DMS53 (cell line): ENCODE measurements at regions not wholly inside any gene's neighbourhood (a gene's known extent, or its start where the extent isn't known, plus 50 kb on each side); places are given as distances from the start of the nearest gene placed in this dataset.
"Not testable (repeated sequence)": the region's sequence is repeated elsewhere in the genome, so short reads cannot be mapped to it uniquely, and the experiment has no call there.

Source experiments
- DNase-seq: peaks from one replicate; lab custom pipeline; 2025; lab: John Stamatoyannopoulos, UW

DNA sequence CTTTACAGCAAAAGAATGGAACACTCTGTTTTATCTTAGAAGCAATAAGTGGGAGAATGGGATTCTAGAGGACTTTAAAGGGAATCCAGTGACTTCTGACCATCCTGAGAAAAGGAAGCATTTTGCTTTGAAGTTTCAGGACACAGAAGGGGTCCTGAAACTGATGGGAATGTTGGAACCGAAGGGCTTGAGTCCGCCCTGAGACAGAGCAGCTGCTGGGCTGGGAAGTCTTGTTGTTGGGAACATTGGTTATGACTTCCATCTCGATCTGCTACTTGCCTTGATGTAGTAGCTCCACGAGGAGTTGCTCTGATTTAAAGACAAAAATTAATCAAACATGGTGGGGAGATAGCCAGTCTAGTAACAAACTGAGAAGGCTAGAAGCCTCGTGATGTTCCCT lies 177.6 kb downstream of the JCAD start:
- DNase-seq, result no peak

DNA sequence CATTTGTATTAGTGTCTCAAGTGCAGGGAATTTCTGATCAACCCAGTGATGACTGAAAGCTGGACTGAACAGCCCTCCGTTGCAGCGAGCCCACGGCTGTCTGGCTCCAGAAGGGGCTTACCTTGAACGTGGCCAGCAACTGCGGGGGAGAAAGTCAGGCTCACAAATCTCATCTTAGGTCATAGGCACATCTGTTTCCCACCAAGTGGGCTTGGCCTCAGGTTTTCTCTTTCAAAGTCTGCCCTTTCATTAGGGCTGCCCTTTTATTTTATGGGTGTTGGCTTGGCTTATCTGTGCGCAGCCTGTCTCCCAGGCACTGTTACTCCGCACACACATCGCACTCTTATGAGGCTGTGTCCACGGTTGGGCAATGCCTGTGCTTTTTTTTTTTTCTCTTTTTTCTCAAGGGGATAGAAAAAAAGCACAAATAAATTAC lies 178.0 kb downstream of the JCAD start:
- DNase-seq, result no peak

DNA sequence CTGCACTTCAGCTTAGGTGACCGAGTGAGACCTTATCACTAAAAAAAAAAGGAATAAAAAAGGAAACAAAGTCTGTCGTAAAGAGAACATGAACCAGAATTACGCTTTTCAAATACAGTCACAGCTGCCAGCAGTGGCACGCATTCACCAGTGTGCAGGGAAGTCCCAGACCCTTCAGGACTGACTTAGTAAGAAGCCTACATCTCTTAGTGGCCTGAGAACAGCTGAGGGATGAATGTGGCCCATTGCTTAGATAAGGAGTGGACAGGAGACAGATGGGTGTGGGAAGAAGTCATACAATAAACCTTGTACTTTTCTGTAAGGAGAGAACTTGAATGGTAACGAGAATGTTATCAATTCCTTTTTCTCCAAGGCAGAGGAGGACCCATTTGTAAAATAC lies 178.5 kb downstream of the JCAD start:
- no peak for DNase-seq

DNA sequence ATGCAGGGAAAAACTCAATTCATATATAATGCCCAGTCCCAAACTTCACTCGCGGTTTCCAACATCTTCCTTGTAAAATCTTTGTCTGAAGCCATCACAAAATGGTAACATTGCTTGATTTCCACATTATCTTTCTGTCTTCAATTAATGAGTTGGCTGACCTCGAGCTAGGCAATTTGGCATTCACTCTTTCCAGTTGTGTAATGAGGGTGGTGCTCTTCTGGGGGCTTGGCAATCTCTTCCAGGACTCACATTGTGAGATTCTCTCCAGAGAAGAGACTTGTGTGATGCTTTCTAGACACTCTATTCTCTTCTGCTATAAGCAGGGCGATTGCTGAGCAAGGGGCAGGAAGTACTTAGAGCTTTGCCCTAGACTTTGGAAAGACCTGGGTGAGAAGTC lies 179.5 kb downstream of the JCAD start:
- DNase-seq, result no peak

DNA sequence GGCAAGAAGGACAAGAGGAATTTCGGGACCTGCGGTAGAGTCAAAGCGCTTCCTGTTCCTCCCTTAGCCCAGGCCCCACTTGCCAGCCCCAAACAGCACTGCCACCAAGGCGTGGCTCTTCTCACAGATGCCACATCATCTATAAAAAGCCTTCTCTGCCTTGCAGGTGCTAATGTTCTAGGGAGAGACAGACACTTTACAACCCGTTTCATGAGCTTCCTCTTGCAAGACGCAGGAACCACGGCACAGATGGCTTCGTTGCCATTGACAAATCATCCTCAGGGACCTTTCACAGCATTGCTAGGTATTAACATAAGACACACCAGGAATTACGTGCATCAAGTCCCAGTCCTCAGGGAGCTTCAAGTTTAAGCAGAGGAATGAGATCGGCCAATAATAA lies 180.9 kb downstream of the JCAD start:
- no peak for DNase-seq

DNA sequence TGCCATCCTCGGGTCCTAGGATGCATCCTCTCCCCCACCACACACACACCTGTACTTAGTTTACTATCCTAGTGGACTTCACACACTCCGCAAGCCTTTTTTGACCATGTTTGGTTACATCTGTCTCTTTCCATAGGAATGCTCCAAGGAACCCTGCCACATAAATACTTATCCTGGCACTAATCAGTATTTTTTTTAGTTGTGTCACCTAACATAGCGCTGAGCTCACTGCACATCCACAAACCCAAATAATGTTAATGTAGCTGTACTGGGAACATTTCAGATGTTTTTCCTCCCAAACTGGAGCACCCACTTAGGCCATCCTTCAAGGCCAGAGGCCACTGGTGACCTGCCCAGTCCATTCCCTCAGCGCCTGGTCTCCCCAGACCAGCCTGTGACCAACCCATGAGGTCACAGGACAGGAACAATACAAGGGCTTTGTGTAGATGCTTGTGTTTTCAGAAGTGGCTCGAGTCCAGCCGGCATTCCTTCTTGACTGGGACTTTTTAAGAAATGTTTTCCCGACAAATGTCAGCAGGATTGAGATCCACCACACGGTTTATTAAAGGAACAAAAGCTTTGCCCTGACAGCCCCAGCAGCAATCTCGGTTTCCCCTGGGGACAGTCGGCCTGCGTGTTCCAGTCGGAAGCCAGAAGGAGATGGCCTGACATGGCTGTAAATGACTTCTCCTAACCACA lies 181.4 kb downstream of the JCAD start:
- DNase-seq, result no peak

DNA sequence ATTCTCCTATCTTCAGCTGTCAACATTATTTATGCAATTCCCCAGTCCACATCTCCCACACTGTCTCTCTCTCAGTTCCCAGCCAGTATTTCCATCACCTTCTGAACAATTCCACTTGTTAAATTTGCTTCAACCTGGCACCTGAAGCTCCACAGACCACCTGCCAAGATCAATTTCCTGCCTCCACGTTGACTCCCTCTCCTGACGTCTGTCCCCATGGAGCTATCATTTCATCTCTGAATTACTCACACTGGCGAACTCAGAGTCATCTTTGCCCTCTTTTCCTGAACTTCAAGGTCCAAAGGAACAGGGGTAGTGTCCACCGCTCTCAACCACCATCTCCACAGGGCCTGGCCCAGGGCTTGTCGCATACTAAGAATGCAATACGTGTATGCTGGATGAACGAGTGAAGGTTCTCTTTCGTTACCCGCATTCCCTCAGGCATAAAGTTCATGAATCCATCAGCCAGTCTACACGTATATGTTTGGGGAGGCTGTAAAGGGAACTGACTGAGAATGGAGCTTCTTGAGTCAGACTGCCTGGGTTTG lies 183.3 kb downstream of the JCAD start:
- DNase-seq, result no peak

DNA sequence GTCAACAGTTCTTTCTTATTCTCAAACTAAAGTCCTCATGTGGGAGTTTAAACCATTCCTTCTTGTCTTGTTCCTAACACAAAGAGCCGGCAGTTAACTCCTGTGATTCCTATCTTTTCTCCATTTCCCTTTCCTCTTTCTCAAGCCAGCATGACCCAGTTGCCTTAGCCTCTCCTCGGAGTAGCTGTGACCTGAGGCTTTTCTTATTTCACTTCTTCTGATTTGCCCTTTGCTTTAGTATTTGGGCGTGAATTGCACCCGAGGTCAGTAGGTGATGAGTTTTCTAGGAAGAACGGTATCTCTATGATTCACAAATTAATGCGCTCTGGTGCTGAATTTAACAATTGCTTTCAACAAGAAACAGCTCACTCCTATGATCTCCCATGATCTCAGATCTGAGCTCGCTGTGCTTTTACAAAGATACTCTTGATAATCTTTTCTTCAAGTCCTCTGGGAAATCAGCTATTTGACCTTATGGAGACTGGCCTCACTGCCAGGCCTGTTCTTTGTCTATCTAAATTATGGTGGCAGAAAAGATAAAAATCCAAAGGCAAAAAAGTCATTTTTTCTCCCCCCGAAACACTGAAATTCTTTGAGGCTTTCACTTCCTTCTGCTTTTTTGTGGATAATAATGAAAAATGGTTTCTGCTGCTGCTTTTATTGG lies 184.6 kb downstream of the JCAD start:
- DNase-seq, result no peak

DNA sequence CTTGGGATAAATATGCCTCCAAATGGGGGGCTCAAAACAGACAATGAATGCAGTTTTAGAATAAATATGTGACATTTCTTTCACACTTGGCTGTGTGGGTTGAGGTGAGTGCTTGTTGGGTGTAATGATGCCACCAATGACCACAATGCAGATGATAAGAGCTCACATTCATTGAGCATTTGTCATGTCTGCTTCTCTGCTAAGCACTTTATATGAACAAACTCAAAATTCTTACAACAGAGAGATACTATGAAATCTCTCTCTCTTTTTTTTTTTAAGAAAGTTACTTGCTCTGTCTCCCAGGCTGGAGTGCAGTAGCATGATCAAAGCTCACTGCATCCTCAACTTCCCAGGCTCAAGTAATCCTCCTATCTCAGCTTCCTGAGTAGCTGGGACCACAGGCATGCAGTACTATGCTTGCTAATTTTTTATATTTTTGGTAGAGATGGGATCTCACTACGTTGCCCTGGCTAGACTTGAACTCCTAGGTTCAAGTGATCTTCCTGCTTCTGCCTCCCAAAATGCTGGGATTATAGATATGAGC lies 185.4 kb downstream of the JCAD start:
- no peak for DNase-seq

DNA sequence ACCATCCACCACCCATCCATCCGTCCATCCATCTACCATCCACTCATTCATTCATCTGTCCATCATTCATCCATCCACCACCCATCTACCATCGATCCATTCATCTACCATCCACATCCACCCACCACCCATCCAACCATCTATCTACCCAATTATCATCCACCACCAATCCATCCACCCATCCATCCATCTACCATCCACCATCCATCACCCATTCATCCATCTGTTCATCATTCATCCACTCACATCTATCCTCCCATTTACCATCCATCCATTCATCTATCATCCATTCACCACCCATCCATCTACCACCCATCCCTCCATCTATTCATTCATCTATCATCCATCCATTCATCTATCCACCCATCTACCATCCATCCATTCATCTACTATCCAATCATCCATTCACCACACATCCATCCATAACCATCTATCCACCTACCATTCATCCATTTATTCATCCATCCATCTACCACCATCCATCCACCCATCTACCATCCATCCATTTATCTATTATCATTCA lies 188.8 kb downstream of the JCAD start:
- DNase-seq, result no peak

DNA sequence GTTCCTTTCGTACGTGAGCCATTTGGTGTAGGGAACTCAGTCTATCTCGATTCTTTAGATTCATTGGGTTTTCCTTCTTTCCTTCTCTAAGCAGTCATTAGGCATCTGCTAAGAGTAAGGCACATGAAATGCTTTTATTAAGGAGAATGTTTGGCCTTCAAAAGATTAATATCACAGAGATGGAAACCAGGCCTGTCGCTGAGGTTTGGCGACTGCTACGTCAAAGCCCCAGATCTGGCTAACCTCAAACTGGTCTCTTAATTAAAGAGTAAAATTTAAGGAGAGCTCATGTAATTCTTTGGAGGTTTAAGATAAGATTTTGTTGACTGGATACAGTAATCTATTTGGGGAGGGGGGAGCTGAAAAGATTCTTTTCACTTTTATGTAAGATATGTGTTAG lies 189.8 kb downstream of the JCAD start:
- DNase-seq, result no peak

DNA sequence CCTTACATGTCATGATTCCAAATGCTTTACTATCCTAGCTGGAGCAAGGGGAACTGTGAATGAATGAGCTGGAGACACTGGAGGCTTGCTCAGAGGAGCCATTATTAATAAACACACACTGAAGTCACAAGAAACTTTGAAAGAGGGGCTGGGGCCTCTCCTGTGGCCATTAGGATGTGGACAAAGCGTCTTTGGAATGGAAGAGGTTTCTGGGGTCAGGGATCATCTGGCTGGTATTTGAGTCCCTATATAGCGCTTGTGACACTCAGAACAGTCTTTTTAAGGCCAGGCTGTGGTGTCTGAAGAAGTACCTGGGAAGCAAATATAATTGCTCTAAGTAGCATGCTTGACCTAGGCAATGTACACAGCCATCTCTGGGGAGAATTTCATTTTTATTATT lies 193.0 kb downstream of the JCAD start:
- DNase-seq, result no peak

DNA sequence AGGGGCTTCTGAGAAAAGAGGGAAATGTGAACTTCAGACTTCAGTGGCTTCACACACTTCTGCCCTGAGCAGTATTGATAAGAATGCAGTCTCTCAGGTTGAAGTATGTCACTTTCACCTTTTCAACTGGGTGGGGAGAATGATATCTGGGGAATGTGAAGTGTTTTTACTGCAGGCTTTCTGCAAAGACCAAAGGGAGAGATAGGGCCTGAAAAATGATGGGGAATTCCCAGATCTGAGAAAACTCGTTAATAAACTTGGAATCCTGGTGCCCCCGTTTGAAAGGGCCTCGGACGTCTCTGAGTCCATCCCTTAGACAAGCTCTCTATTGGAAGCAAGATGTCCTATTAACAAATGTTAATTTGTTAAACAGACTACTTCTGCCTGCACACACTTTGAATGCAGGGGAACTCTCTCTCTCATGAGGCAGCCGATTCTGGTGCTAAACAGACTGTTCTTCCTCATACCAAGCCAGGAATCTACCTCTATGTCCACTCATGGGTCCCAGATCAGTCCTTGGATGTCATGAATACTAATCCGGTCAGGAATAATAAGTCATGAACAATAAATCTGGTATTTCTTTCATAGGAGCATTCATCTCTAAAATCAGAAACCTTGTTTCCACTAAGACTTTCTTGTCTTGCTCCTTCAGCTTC lies 193.6 kb downstream of the JCAD start:
- peak; percentile 14 for DNase-seq

DNA sequence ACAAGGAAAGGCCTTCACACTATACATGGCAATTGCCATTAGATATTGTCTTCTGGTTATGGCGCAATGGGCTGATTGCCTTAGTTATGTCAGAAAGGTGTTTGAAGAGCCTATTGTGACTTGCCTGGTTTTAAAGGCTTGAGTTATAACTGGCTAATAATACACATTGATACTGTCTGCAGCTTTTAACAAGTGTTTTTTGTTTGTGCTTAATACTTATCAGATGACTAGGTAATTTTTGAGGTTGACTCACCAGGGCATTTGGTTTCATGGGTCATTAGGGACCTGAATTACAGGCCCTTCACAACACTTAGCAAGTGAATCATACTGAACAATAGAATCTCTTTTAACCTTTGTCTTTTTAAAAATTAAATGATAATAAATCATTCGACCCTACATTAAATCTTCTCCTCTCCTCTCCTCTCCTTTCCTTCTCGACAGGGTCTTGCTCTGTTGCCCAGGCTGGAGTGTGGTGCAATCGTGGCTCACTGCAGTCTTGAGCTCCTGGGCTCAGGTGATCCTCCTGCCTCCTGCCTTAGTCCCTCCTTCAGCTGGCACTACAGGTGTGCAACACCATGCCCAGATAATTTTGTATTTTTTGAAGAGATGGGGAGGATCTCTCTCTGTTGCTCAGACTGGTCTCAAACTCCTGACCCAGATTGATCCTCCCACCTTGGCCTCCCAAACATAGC lies 196.3 kb downstream of the JCAD start:
- peak; percentile 74 for DNase-seq

DNA sequence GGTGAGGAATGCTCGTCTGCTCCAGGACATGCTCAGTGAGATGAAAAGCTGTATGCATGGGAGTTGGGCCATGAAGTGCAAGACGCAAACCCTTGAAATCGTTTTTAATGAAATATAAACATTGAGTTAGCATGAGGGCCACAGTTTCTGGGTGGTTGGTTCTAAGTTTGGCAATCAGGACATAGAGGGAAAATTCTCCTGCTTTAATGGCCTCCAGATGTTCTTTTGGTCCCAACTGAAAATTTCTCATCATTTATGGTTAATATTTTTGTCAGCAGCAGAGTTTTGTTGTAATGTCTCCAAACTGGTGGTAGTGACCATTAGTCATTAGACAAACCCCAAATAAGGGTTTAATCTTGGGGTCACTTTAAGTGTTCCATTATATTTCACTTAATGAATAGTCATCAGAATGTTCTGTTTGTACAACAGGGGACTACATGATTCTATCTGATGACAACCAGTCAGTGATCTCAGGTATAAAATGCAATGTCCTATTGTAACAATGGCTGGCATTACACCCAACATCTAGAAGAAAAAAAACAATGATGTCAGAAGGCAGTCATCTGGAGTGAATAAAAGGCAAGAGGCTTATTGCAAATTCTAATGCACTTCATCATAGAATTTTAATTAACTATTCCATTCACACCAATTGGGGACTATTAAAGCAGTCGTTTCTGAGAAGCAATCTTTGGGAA lies 197.4 kb downstream of the JCAD start:
- no peak for DNase-seq

DNA sequence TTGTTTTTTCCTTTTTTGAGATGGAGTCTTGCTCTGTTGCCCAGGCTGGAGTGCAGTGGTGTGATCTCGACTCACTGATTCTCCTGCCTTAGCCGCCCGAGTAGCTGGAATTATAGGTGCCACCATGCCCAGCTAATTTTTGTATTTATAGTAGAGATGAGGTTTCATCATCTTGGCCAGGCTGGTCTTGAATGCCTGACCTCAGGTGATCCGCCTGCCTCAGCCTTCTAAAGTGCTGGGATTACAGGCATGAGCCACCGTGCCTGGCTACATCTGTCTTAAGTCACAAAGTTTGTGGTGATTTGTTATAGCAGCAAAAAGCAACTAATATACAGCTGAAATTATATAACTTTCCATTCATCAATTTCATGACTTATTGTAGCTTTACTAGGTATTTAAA lies 198.2 kb downstream of the JCAD start:
- not testable (repeated sequence) for DNase-seq

DNA sequence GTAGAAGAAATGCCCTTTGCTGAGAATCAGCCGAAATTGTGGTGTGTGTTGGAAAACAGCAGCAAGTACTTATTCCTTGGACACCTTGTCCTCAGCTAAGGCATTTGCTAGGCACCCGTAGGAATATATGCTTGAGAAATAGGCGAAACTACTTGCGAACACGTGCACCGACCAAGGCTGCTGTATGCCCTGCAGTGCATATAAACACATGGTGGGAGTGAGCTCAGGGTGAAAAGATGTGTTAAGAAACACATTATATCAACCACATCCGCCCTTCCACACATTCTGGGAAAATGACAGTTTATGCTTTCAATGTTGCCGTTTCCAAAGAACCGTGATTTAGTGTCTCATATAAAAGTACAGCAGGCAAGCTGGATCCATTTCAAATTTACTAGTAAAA lies 199.2 kb downstream of the JCAD start:
- no peak for DNase-seq

DNA sequence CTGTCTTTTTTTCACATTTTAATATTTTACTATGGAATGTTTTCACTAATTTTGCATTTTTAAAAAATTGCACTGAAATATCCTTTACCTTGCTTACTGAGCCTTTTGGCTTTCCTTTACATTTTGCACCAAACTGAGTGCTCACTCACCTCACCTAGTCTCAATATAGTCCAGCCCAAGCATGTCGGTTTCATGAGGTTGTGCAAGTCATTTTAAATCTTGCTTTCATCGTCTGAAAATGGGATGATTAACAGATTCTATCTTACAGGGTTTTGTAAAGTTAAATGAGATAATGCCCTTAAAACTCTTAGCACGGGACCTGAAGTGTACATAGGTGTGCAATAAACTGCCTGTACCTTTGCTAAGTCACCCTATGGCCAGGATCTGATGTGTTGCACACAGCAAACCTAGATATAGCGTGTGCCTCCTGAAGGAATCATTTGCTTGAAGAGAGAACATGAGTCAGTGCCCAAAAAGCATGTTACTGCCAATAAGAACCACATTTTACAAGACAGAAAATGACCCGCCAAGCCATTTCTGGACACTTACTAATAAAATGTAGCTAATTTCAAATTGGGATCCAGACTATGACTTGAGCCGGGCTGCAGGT lies 199.8 kb downstream of the JCAD start:
- DNase-seq, result no peak

DNA sequence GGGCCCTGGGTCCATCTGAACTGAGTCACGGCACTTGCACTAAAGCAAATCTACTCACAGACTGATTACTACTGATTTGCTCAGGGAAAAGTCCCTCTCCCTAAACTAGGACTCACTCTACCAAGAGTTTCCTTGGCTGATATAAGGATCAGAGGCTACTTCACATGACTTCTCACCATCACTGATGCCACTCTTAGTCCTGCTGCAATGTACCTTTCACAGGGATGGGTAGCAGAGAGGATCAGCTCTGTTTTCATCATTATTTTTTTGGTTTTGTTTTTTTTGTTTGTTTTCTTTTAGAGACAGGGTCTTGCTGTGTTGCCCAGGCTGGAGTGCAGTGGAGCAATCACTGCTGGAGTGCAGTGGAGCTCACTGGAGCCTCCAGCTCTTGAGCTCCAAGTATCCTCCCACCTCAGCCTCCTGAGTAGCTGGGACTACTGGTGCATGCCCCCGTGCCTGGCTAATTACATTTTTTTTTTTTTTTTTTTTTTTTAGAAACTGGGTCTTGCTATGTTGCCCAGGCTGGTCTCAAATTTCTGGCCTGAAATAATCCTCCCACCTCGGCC lies 200.6 kb downstream of the JCAD start:
- DNase-seq, result no peak

DNA sequence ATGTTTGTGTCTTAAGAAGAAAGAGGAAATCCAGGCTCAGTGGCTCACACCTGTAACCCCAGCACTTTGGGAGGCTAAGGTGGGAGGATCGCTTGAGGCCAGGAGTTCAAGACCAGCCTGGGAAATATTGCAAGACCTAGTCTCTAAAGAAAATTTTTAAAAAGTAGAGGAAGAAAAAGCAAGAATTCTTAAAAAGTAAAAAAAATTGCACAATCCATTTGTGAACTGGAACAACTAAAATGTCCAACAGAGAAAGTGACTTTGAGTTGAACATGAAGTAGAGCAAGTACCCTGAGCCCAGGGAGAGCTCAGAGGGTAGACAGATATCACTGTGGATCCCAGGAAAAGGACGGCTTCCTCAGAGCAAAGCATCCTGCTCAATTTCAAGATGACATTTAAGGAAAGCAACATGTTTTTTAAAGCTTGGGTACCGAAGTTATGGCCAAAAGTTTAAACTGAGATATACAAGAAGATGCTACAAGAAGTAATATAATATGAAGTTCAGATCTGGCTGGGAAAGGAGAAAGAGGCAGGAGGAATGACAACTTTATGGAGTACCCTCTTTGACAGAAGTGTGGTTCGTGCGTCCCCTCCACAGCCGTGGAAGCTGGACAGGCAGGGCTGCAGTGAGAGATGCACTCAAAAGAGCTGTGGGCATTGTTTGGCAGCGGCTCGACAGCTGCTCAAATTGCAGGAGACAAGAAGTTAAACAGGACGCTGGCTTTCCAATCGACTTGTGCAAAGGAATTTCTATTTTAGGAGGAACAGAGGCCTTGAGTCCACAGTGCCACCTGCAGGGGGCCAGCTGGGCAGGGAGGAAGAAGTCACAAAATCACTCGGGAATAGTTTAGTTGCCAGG lies 201.3 kb downstream of the JCAD start:
- peak; percentile 79 for DNase-seq
